ENCODE measurements at regions not wholly inside any gene's neighbourhood (a gene's known extent, or its start where the extent isn't known, plus 50 kb on each side); places are given as distances from the start of the nearest gene placed in this dataset.

DNA sequence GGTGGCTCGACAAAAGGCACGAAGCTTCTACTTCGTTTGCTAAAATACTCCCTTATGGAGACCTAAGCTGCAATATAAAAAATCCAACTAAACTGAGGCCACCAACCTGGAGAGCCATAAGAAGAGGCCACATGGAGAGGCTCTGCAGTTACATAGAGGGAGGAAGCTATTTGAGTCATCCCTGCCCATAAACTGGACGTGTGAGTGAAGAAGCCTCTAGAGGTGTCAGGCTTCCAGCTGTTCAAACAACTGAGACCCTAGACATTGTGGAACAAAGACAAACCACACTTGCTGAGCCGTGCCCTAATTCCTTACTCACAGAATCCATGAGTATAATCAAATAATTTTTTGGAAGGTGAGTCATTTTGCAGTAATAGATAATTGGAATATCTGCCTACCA lies 50.2 kb upstream of the GMNC start:
- TF ChIP-seq, protein P1, sequence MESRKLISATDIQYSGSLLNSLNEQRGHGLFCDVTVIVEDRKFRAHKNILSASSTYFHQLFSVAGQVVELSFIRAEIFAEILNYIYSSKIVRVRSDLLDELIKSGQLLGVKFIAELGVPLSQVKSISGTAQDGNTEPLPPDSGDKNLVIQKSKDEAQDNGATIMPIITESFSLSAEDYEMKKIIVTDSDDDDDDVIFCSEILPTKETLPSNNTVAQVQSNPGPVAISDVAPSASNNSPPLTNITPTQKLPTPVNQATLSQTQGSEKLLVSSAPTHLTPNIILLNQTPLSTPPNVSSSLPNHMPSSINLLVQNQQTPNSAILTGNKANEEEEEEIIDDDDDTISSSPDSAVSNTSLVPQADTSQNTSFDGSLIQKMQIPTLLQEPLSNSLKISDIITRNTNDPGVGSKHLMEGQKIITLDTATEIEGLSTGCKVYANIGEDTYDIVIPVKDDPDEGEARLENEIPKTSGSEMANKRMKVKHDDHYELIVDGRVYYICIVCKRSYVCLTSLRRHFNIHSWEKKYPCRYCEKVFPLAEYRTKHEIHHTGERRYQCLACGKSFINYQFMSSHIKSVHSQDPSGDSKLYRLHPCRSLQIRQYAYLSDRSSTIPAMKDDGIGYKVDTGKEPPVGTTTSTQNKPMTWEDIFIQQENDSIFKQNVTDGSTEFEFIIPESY (IDR thresholded peaks at IDR 0.05; ENCODE audit: borderline replicate concordance, low read depth): no peak
- TF ChIP-seq, protein P2, sequence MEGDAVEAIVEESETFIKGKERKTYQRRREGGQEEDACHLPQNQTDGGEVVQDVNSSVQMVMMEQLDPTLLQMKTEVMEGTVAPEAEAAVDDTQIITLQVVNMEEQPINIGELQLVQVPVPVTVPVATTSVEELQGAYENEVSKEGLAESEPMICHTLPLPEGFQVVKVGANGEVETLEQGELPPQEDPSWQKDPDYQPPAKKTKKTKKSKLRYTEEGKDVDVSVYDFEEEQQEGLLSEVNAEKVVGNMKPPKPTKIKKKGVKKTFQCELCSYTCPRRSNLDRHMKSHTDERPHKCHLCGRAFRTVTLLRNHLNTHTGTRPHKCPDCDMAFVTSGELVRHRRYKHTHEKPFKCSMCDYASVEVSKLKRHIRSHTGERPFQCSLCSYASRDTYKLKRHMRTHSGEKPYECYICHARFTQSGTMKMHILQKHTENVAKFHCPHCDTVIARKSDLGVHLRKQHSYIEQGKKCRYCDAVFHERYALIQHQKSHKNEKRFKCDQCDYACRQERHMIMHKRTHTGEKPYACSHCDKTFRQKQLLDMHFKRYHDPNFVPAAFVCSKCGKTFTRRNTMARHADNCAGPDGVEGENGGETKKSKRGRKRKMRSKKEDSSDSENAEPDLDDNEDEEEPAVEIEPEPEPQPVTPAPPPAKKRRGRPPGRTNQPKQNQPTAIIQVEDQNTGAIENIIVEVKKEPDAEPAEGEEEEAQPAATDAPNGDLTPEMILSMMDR (IDR thresholded peaks at IDR 0.05): no peak
- TF ChIP-seq SMC3 (IDR thresholded peaks at IDR 0.05; ENCODE audit: low read depth, low read length) (no peak), GABPA (IDR thresholded peaks at IDR 0.05; ENCODE audit: low read depth) (no peak), RAD21 (IDR thresholded peaks at IDR 0.05; ENCODE audit: low read length) (no peak), FOXJ3 (CRISPR knock-in tag; IDR thresholded peaks at IDR 0.05) (no peak), SIN3A (IDR thresholded peaks at IDR 0.05; ENCODE audit: borderline replicate concordance, low read depth, low read length) (no peak), EP300 (IDR thresholded peaks at IDR 0.05; ENCODE audit: borderline replicate concordance in 1 of 2, low read depth in 1 of 2, low read length in 1 of 2) (no peak), POLR2AphosphoS5 (IDR thresholded peaks at IDR 0.05; ENCODE audit: low read depth, low read length) (no peak), CHD2 (IDR thresholded peaks at IDR 0.05; ENCODE audit: low read length, partially characterized antibody) (no peak)
- TF ChIP-seq, protein P3, sequence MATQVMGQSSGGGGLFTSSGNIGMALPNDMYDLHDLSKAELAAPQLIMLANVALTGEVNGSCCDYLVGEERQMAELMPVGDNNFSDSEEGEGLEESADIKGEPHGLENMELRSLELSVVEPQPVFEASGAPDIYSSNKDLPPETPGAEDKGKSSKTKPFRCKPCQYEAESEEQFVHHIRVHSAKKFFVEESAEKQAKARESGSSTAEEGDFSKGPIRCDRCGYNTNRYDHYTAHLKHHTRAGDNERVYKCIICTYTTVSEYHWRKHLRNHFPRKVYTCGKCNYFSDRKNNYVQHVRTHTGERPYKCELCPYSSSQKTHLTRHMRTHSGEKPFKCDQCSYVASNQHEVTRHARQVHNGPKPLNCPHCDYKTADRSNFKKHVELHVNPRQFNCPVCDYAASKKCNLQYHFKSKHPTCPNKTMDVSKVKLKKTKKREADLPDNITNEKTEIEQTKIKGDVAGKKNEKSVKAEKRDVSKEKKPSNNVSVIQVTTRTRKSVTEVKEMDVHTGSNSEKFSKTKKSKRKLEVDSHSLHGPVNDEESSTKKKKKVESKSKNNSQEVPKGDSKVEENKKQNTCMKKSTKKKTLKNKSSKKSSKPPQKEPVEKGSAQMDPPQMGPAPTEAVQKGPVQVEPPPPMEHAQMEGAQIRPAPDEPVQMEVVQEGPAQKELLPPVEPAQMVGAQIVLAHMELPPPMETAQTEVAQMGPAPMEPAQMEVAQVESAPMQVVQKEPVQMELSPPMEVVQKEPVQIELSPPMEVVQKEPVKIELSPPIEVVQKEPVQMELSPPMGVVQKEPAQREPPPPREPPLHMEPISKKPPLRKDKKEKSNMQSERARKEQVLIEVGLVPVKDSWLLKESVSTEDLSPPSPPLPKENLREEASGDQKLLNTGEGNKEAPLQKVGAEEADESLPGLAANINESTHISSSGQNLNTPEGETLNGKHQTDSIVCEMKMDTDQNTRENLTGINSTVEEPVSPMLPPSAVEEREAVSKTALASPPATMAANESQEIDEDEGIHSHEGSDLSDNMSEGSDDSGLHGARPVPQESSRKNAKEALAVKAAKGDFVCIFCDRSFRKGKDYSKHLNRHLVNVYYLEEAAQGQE (IDR thresholded peaks at IDR 0.05; ENCODE audit: low read depth, low read length): no peak
